Lung (tissue), 11 donors: ENCODE measurements at regions not wholly inside any gene's neighbourhood (a gene's known extent, or its start where the extent isn't known, plus 50 kb on each side); places are given as distances from the start of the nearest gene placed in this dataset.

ENCODE experiments used
- ATAC-seq: fragments of 200-7000 bp; cut with Tn5 transposase; one replicate; pipeline ENCODE4 v1.9.1; 2020; ENCODE audit warnings: moderate number of reproducible peaks; ENCODE audit not compliant: insufficient read depth, low FRiP score
- DNase-seq, 3 donors: peaks; one replicate each; pipeline ENCODE4 v3.0.0-alpha.2; 2013 to 2017
- H3K27ac ChIP-seq, 2 donors: one replicate each; pipeline ENCODE4 v1.5.1; 2013; ENCODE audit warnings: mild to moderate bottlenecking in 2 of 2, moderate library complexity in 2 of 2, control low read depth in 1 of 2, inconsistent platforms in 1 of 2, low read depth in 1 of 2, low read length in 1 of 2
- H3K27me3 ChIP-seq, 3 donors: one replicate each; pipeline ENCODE4 v1.5.1; 2013; ENCODE audit warnings: low read length in 2 of 3; ENCODE audit not compliant: control insufficient read depth in 3 of 3, insufficient read depth in 3 of 3
- H3K36me3 ChIP-seq, 4 donors: one replicate each; pipeline ENCODE4 v1.5.1; 2013; ENCODE audit warnings: low read length in 4 of 4, mild to moderate bottlenecking in 1 of 4, moderate library complexity in 1 of 4; ENCODE audit not compliant: control insufficient read depth in 4 of 4, insufficient read depth in 4 of 4
- H3K4me1 ChIP-seq, 5 donors: one replicate each; pipeline ENCODE4 v1.5.1; 2013; ENCODE audit warnings: low read length in 5 of 5, mild to moderate bottlenecking in 2 of 5, moderate library complexity in 1 of 5; ENCODE audit not compliant: control insufficient read depth in 5 of 5, insufficient read depth in 5 of 5
- H3K4me3 ChIP-seq: one replicate; pipeline ENCODE4 v1.5.1; 2013; ENCODE audit warnings: mild to moderate bottlenecking, control low read depth, moderate library complexity
- H3K9ac ChIP-seq, 2 donors: one replicate each; pipeline ENCODE4 v1.5.1; 2013; ENCODE audit warnings: low read length in 2 of 2, control low read depth in 1 of 2; ENCODE audit not compliant: insufficient read depth in 1 of 2
- H3K9me3 ChIP-seq, 4 donors: one replicate each; pipeline ENCODE4 v1.5.1; 2013; ENCODE audit warnings: low read length in 3 of 4, mild to moderate bottlenecking in 1 of 4, moderate library complexity in 1 of 4; ENCODE audit not compliant: control insufficient read depth in 4 of 4, insufficient read depth in 3 of 4
- WGBS, 2 donors: extraction: QIAGEN DNeasy Blood & Tissue Kit; methylation state at CpG; one replicate each; pipeline ENCODE4 v1.1.7; 2013; 5-methylcytosine and 5-hydroxymethylcytosine counted together
- TF ChIP-seq, protein P1 (sequence below): IDR thresholded peaks from 2 replicates; pipeline ENCODE4 v1.5.1; 2012; ENCODE audit warnings: mild to moderate bottlenecking; ENCODE audit errors: control extremely low read depth, extremely low read depth
- donor health status: control.
- donor health status: control.
- donor health status: Bipolar disorder and iron deficiency.
- donor health status: healthy.
- donor health status: DM: yes; HTN: yes; CAD: no.

DNA sequence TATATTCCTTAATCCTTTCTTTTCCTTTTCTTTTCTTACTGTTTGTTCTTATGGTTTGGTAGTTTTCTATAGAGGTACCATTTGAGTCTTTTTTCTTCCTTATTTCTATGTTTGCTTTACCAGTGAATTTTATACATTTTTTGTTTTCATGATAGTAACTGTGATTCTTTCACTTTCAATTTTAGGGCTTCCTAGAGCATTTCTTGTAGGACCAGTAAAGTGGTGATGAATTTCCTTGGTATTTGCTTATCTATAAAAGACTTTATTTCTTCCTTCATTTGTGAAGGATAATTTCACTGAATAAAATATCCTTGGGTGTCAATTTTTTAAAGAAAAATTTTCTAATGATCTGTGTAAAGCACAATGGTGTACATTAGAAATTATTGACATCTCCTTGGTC is 637.4 kb downstream of the CD109 start:
- ATAC-seq, result no peak
- no peak overlapping the region for H3K4me3 ChIP-seq
- H3K9ac ChIP-seq, result no peak overlapping the region
- no peak overlapping the region for H3K27ac ChIP-seq
- H3K27me3 ChIP-seq, result no peaks in the 10 kb centered on the region
- TF ChIP-seq, protein P1, sequence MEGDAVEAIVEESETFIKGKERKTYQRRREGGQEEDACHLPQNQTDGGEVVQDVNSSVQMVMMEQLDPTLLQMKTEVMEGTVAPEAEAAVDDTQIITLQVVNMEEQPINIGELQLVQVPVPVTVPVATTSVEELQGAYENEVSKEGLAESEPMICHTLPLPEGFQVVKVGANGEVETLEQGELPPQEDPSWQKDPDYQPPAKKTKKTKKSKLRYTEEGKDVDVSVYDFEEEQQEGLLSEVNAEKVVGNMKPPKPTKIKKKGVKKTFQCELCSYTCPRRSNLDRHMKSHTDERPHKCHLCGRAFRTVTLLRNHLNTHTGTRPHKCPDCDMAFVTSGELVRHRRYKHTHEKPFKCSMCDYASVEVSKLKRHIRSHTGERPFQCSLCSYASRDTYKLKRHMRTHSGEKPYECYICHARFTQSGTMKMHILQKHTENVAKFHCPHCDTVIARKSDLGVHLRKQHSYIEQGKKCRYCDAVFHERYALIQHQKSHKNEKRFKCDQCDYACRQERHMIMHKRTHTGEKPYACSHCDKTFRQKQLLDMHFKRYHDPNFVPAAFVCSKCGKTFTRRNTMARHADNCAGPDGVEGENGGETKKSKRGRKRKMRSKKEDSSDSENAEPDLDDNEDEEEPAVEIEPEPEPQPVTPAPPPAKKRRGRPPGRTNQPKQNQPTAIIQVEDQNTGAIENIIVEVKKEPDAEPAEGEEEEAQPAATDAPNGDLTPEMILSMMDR, result no peak
- H3K9me3 ChIP-seq, result peaks cover 0 to 1% (median 0%) of the 10 kb centered on the region in 4 donors
- DNase-seq, result no peak
- no peaks in the 10 kb centered on the region for H3K4me1 ChIP-seq
- H3K36me3 ChIP-seq, result no peaks in the 10 kb centered on the region

DNA sequence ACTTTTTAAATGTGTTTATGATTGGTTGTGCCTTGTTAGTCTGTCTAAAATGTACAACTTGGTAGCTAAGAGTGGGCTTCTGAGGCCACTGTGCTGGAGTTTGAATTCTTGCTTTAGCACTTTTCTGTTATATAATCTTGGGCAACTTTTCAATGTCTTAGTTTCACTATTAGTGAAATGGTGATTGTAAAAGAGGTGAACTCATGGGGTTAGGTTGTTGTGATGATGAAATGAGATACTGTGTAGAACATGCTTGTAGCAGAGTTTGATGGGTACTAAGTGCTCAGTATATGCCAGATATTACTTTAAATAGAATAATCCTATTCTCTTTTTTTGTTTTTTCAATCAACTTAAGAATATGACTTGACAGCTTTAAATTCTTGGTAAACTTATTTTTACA is 624.7 kb downstream of the CD109 start:
- H3K36me3 ChIP-seq, result no peaks in the 10 kb centered on the region
- no peaks in the 10 kb centered on the region for H3K27me3 ChIP-seq
- H3K4me1 ChIP-seq, result no peaks in the 10 kb centered on the region
- TF ChIP-seq, protein P1, result no peak
- no peak overlapping the region for H3K4me3 ChIP-seq
- H3K27ac ChIP-seq, result no peak overlapping the region
- ATAC-seq (no peak), DNase-seq (no peak)
- H3K9me3 ChIP-seq, result no peaks in the 10 kb centered on the region
- H3K9ac ChIP-seq, result no peak overlapping the region

DNA sequence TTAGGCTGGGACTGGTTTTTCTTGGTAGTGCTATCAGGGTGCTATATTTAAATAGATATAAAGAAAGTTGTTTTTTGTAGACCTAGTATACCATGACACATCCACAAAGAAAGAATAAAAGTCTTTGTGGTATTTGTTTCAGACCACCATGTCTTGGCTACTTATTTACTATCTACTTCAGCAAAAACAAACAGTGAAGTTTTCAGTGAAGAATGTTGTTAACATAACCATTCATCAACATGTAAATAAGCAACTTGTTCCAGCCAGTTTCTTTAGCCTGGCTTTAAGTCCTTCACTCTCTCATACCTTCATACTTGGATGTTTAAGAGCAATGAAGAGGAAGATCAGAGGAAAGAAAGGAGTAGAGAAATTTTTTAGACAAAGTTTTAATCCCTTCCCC is 624.1 kb downstream of the CD109 start:
- H3K36me3 ChIP-seq, result no peaks in the 10 kb centered on the region
- no peak overlapping the region for H3K4me3 ChIP-seq
- no peaks in the 10 kb centered on the region for H3K9me3 ChIP-seq
- no peaks in the 10 kb centered on the region for H3K4me1 ChIP-seq
- no peak overlapping the region for H3K9ac ChIP-seq
- TF ChIP-seq, protein P1, result no peak
- ATAC-seq (no peak), DNase-seq (no peak)
- H3K27ac ChIP-seq, result no peak overlapping the region
- no peaks in the 10 kb centered on the region for H3K27me3 ChIP-seq

DNA sequence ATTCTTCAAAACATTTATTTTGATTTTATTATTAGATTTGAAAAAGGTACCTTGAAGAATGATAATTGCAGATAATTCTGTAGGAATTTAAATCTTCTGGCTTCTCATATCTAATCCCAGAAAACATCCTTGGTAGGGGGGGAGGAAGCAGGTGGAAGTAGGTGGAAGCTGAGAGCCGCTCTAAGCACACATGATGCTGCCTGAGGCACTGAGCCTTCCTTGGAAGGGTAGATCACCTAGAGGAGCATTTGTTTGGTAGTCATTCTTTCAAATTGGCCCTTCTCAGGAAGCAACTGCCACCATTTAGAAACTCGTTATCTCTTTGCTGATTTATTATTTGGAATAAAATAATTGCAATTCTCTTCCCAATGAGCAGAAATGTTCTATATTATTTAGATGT is 623.3 kb downstream of the CD109 start:
- TF ChIP-seq, protein P1, result no peak
- WGBS, 2 donors, result 57 to 74% methylated on average over 2 of the region's 2 CpGs
- ATAC-seq (no peak), DNase-seq (no peak)
- no peaks in the 10 kb centered on the region for H3K36me3 ChIP-seq
- H3K4me3 ChIP-seq, result no peak overlapping the region
- H3K9me3 ChIP-seq, result no peaks in the 10 kb centered on the region
- no peak overlapping the region for H3K9ac ChIP-seq
- H3K27me3 ChIP-seq, result no peaks in the 10 kb centered on the region
- no peaks in the 10 kb centered on the region for H3K4me1 ChIP-seq
- no peak overlapping the region for H3K27ac ChIP-seq
